Hindlimb muscle (tissue), 1 donor: ENCODE measurements at regions not wholly inside any gene's neighbourhood (a gene's known extent, or its start where the extent isn't known, plus 50 kb on each side); places are given as distances from the start of the nearest gene placed in this dataset.
"Not testable (repeated sequence)": the region's sequence is repeated elsewhere in the genome, so short reads cannot be mapped to it uniquely, and the experiment has no call there.

Experiments used
- DNase-seq: peaks from one replicate; pipeline ENCODE4 v3.0.0-alpha.2; 2013

- no peak for DNase-seq
Observed at GRCh38 chr11:96523656-96524055, 133.8 kb downstream of the JRKL start.

- no peak for DNase-seq
Observed at GRCh38 chr11:96524475-96524874, 134.7 kb downstream of the JRKL start.

- DNase-seq: no peak
Observed at GRCh38 chr11:96530473-96530872, 140.7 kb downstream of the JRKL start.

- no peak for DNase-seq
Observed at GRCh38 chr11:96538104-96538503, 148.3 kb downstream of the JRKL start.

- DNase-seq: no peak
Observed at GRCh38 chr11:96538622-96539021, 148.8 kb downstream of the JRKL start.

- no peak for DNase-seq
Observed at GRCh38 chr11:96540875-96541274, 151.1 kb downstream of the JRKL start.

GRCh38 chr11:96543177-96543576 is 153.4 kb downstream of the JRKL start:
- no peak for DNase-seq

- not testable (repeated sequence) for DNase-seq
Observed at GRCh38 chr11:96545192-96545591, 155.4 kb downstream of the JRKL start.

- no peak for DNase-seq
Observed at GRCh38 chr11:96551136-96551535, 161.3 kb downstream of the JRKL start.

GRCh38 chr11:96554236-96554820 is 164.5 kb downstream of the JRKL start:
- no peak for DNase-seq

- DNase-seq: not testable (repeated sequence)
Observed at GRCh38 chr11:96555826-96556225, 166.0 kb downstream of the JRKL start.

- DNase-seq: not testable (repeated sequence)
Observed at GRCh38 chr11:96560727-96561126, 170.9 kb downstream of the JRKL start.

- no peak for DNase-seq
Observed at GRCh38 chr11:96567176-96567575, 177.4 kb downstream of the JRKL start.

GRCh38 chr11:96567667-96568066 is 177.9 kb downstream of the JRKL start:
- no peak for DNase-seq

- no peak for DNase-seq
Observed at GRCh38 chr11:96576383-96576782, 186.6 kb downstream of the JRKL start.

GRCh38 chr11:96578379-96578778 is 188.6 kb downstream of the JRKL start:
- DNase-seq: no peak

GRCh38 chr11:96579656-96580055 is 189.8 kb downstream of the JRKL start:
- no peak for DNase-seq

- DNase-seq: no peak
Observed at GRCh38 chr11:96580476-96581040, 190.7 kb downstream of the JRKL start.

GRCh38 chr11:96585944-96586880 is 196.4 kb downstream of the JRKL start:
- DNase-seq: not testable (repeated sequence)

- not testable (repeated sequence) for DNase-seq
Observed at GRCh38 chr11:96588793-96589192, 199.0 kb downstream of the JRKL start.

- no peak for DNase-seq
Observed at GRCh38 chr11:96595011-96595410, 205.2 kb downstream of the JRKL start.

GRCh38 chr11:96607864-96608558 is 218.2 kb downstream of the JRKL start:
- no peak for DNase-seq

- DNase-seq: no peak
Observed at GRCh38 chr11:96614101-96614500, 224.3 kb downstream of the JRKL start.
